ENCODE measurements at regions not wholly inside any gene's neighbourhood (a gene's known extent, or its start where the extent isn't known, plus 50 kb on each side); places are given as distances from the start of the nearest gene placed in this dataset.

- TF ChIP-seq EZH2 (IDR thresholded peaks at IDR 0.05; ENCODE audit: insufficient read depth, low read length) (no peak), CTCF (IDR thresholded peaks at IDR 0.05; ENCODE audit: insufficient read depth, low read depth, low read length) (no peak)
These were observed 68.5 kb upstream of the STK17B start for GRCh38 chr2:196239622-196240587.
